Loucy (cell line): ENCODE measurements at regions not wholly inside any gene's neighbourhood (a gene's known extent, or its start where the extent isn't known, plus 50 kb on each side); places are given as distances from the start of the nearest gene placed in this dataset.

Source experiments
- EZH2phosphoT487 ChIP-seq: fragments of 200-600 bp; IDR thresholded peaks from 2 replicates; pipeline ENCODE4 v1.6.1; 2018; ENCODE audit warnings: antibody characterized with exemption, mild to moderate bottlenecking, moderate library complexity, borderline replicate concordance
- TF ChIP-seq, protein P1 (sequence below): fragments of 200-600 bp; sonication (generic); conservative IDR thresholded peaks from 2 replicates; pipeline ENCODE4 v1.5.1; 2014; ENCODE audit warnings: mild to moderate bottlenecking, antibody characterized with exemption, low read length

GRCh38 chr4:54165011-54165410, 64.1 kb upstream of the PDGFRA start:
- TF ChIP-seq, protein P1, sequence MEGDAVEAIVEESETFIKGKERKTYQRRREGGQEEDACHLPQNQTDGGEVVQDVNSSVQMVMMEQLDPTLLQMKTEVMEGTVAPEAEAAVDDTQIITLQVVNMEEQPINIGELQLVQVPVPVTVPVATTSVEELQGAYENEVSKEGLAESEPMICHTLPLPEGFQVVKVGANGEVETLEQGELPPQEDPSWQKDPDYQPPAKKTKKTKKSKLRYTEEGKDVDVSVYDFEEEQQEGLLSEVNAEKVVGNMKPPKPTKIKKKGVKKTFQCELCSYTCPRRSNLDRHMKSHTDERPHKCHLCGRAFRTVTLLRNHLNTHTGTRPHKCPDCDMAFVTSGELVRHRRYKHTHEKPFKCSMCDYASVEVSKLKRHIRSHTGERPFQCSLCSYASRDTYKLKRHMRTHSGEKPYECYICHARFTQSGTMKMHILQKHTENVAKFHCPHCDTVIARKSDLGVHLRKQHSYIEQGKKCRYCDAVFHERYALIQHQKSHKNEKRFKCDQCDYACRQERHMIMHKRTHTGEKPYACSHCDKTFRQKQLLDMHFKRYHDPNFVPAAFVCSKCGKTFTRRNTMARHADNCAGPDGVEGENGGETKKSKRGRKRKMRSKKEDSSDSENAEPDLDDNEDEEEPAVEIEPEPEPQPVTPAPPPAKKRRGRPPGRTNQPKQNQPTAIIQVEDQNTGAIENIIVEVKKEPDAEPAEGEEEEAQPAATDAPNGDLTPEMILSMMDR = no peak
- TF ChIP-seq EZH2phosphoT487 = no peak
